GM23338 (cell line): ENCODE measurements at regions not wholly inside any gene's neighbourhood (a gene's known extent, or its start where the extent isn't known, plus 50 kb on each side); places are given as distances from the start of the nearest gene placed in this dataset.

ENCODE experiments used
- ATAC-seq: fragments of 200-7000 bp; cut with Tn5 transposase; 3 replicates; pipeline ENCODE4 v1.9.1; 2020
- DNase-seq: peaks from one replicate; pipeline ENCODE4 v3.0.0-alpha.2; 2015; ENCODE audit warnings: low spot score
- H2AFZ ChIP-seq: fragments of 200-600 bp; sonication (generic); 2 replicates; pipeline ENCODE4 v1.8.0; 2016; ENCODE audit warnings: antibody characterized with exemption, mild to moderate bottlenecking, moderate library complexity
- H3F3A ChIP-seq: fragments of 200-600 bp; sonication (generic); replicated peaks from 2 replicates; pipeline ENCODE4 v1.8.0; 2017; ENCODE audit warnings: antibody characterized with exemption, mixed run types, low read depth
- H3K27ac ChIP-seq: fragments of 200-600 bp; sonication (generic); 2 replicates; pipeline ENCODE4 v1.6.1; 2016; ENCODE audit warnings: low read depth
- H3K27me3 ChIP-seq: fragments of 200-600 bp; sonication (generic); 2 replicates; pipeline ENCODE4 v1.8.0; 2016; ENCODE audit warnings: mild to moderate bottlenecking, mixed run types, moderate library complexity; ENCODE audit not compliant: insufficient read depth
- H3K36me3 ChIP-seq: fragments of 200-600 bp; sonication (generic); 2 replicates; pipeline ENCODE4 v1.8.0; 2016; ENCODE audit warnings: mild to moderate bottlenecking; ENCODE audit not compliant: insufficient read depth
- H3K4me1 ChIP-seq: fragments of 200-600 bp; sonication (generic); 2 replicates; pipeline ENCODE4 v1.8.0; 2016; ENCODE audit warnings: mild to moderate bottlenecking, moderate library complexity; ENCODE audit not compliant: insufficient read depth
- H3K4me2 ChIP-seq: fragments of 200-600 bp; sonication (generic); 2 replicates; pipeline ENCODE4 v1.7.1; 2017; ENCODE audit warnings: mixed run types
- H3K4me3 ChIP-seq: fragments of 200-600 bp; sonication (generic); 2 replicates; pipeline ENCODE4 v1.6.1; 2016; ENCODE audit warnings: mixed run types
- H3K79me2 ChIP-seq: fragments of 200-600 bp; sonication (generic); replicated peaks from 2 replicates; pipeline ENCODE4 v1.8.0; 2017; ENCODE audit warnings: mild to moderate bottlenecking; ENCODE audit not compliant: insufficient read depth
- H3K9me2 ChIP-seq: fragments of 200-600 bp; sonication (generic); 2 replicates; pipeline ENCODE4 v1.8.0; 2017; ENCODE audit not compliant: insufficient read depth
- H4K20me1 ChIP-seq: fragments of 200-600 bp; sonication (generic); replicated peaks from 2 replicates; pipeline ENCODE4 v1.8.0; 2017; ENCODE audit warnings: mild to moderate bottlenecking; ENCODE audit not compliant: insufficient read depth
- H3K27ac Mint-ChIP-seq: 2 replicates; pipeline ENCODE4 v1.8.0; 2020; ENCODE audit warnings: inconsistent platforms, mild to moderate bottlenecking, moderate library complexity, mixed read lengths
- H3K27me3 Mint-ChIP-seq: 3 replicates; pipeline ENCODE4 v1.8.0; 2022; ENCODE audit warnings: low read depth, mild to moderate bottlenecking, moderate library complexity, mixed read lengths, inconsistent platforms; ENCODE audit not compliant: insufficient read depth, poor library complexity
- H3K36me3 Mint-ChIP-seq: 3 replicates; pipeline ENCODE4 v1.8.0; 2021; ENCODE audit warnings: low read depth, mild to moderate bottlenecking, inconsistent platforms, moderate library complexity, mixed read lengths
- H3K4me1 Mint-ChIP-seq: 3 replicates; pipeline ENCODE4 v1.8.0; 2020; ENCODE audit warnings: mild to moderate bottlenecking, inconsistent platforms, mixed read lengths
- H3K4me3 Mint-ChIP-seq: 3 replicates; pipeline ENCODE4 v1.8.0; 2021; ENCODE audit warnings: moderate library complexity, mild to moderate bottlenecking, inconsistent platforms, mixed read lengths
- H3K9me3 Mint-ChIP-seq: 3 replicates; pipeline ENCODE4 v1.8.0; 2020; ENCODE audit warnings: moderate library complexity, mild to moderate bottlenecking, inconsistent platforms, mixed read lengths
- CREB1 ChIP-seq: fragments of 250-450 bp; sonication (Bioruptor Pico); IDR thresholded peaks from 2 replicates; pipeline ENCODE4 v1.5.0; 2020; ENCODE audit warnings: low read depth, mild to moderate bottlenecking, moderate library complexity
- EZH2 ChIP-seq: fragments of 200-600 bp; sonication (generic); IDR thresholded peaks from one replicate; pipeline ENCODE4 v1.8.0; 2017; ENCODE audit warnings: antibody characterized with exemption, mild to moderate bottlenecking, low read depth; ENCODE audit not compliant: unreplicated experiment
- EZH2phosphoT487 ChIP-seq: fragments of 200-600 bp; sonication (generic); IDR thresholded peaks from one replicate; pipeline ENCODE4 v1.8.1; 2018; ENCODE audit warnings: antibody characterized with exemption; ENCODE audit not compliant: unreplicated experiment
- JUNB ChIP-seq: IDR thresholded peaks from one replicate; pipeline ENCODE4 v1.6.1; 2016; ENCODE audit warnings: antibody characterized with exemption; ENCODE audit not compliant: unreplicated experiment
- NANOG ChIP-seq: IDR thresholded peaks from 2 replicates; pipeline ENCODE4 v1.6.1; 2016; ENCODE audit warnings: antibody characterized with exemption, borderline replicate concordance
- POLR2AphosphoS5 ChIP-seq: IDR thresholded peaks from 2 replicates; pipeline ENCODE4 v1.6.1; 2016; ENCODE audit warnings: antibody characterized with exemption, low read depth
- STAT1 ChIP-seq: IDR thresholded peaks from one replicate; pipeline ENCODE4 v1.6.1; 2016; ENCODE audit warnings: antibody characterized with exemption; ENCODE audit not compliant: unreplicated experiment
- ZNF114 ChIP-seq: fragments of 250-450 bp; sonication (Bioruptor Pico); IDR thresholded peaks from 2 replicates; pipeline ENCODE4 v1.5.0; 2020; ENCODE audit warnings: mild to moderate bottlenecking, moderate library complexity
- ZNF331 ChIP-seq: fragments of 250-450 bp; sonication (Bioruptor Pico); IDR thresholded peaks from 2 replicates; pipeline ENCODE4 v1.5.0; 2020; ENCODE audit warnings: low read depth, mild to moderate bottlenecking, moderate library complexity
- TF ChIP-seq, protein P1 (sequence below): IDR thresholded peaks from one replicate; pipeline ENCODE4 v1.6.1; 2018; ENCODE audit warnings: antibody characterized with exemption; ENCODE audit not compliant: unreplicated experiment
- TF ChIP-seq, protein P2 (sequence below): IDR thresholded peaks from 2 replicates; pipeline ENCODE4 v1.6.1; 2016; ENCODE audit warnings: antibody characterized with exemption
- TF ChIP-seq, protein P3 (sequence below), 2 experiments: fragments of 200-600 bp in 1 of 2; sonication (generic) in 1 of 2; conservative IDR thresholded peaks; 2 replicates each; pipeline versions ENCODE4 v1.5.1 to v1.6.1; 2016 to 2017; ENCODE audit warnings: antibody characterized with exemption in 2 of 2, low read depth in 2 of 2, mild to moderate bottlenecking in 2 of 2, moderate library complexity in 1 of 2
- TF ChIP-seq, protein P4 (sequence below): fragments of 250-450 bp; sonication (Bioruptor Pico); IDR thresholded peaks from 2 replicates; pipeline ENCODE4 v1.5.0; 2020; ENCODE audit warnings: mild to moderate bottlenecking, moderate library complexity

DNA sequence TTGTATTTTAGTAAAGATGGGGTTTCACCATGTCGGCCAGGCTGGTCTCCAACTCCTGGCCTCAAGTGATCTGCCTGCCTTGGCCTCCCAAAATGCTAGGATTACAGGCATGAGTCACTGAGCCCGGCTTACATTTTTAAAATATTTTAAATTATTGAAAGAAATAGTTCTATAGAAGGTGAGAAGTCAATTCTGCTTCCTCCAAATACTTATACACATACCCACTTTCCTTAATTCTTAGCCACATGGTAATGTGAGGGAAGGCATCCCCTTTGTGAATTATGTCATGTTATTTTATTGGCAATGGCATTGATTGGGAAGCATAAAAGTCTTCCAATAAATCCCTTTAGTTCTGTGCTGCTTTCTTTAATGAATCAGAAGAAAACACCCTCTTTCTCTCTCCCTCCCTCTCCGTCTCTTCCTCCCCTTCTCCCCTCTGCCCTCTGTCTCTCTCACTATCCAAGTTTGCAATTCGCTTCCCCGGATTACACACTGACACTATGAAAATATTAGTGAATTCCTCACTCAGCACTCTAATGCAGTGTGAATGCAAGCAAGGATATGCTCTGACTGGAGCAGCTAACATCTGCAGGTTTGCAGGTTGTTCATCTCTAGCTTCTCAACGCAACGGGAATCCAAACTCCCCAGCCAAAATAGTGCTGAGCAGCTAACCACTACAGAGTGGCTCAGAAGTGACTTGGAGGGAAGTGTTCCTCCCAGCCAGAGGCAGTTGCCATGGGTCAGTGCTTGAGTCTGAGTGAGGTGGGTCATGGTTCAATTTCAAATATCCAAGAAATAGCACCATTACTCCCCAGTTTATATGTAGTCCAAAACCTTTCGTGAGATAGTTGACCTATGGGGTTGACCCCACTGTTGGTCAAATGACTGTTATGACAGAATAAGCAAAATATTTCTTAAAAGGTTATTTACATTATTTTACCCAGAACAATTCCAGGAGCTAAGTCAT lies 77.8 kb upstream of the CD55 start:
- TF ChIP-seq, protein P1, sequence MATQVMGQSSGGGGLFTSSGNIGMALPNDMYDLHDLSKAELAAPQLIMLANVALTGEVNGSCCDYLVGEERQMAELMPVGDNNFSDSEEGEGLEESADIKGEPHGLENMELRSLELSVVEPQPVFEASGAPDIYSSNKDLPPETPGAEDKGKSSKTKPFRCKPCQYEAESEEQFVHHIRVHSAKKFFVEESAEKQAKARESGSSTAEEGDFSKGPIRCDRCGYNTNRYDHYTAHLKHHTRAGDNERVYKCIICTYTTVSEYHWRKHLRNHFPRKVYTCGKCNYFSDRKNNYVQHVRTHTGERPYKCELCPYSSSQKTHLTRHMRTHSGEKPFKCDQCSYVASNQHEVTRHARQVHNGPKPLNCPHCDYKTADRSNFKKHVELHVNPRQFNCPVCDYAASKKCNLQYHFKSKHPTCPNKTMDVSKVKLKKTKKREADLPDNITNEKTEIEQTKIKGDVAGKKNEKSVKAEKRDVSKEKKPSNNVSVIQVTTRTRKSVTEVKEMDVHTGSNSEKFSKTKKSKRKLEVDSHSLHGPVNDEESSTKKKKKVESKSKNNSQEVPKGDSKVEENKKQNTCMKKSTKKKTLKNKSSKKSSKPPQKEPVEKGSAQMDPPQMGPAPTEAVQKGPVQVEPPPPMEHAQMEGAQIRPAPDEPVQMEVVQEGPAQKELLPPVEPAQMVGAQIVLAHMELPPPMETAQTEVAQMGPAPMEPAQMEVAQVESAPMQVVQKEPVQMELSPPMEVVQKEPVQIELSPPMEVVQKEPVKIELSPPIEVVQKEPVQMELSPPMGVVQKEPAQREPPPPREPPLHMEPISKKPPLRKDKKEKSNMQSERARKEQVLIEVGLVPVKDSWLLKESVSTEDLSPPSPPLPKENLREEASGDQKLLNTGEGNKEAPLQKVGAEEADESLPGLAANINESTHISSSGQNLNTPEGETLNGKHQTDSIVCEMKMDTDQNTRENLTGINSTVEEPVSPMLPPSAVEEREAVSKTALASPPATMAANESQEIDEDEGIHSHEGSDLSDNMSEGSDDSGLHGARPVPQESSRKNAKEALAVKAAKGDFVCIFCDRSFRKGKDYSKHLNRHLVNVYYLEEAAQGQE, result no peak
- TF ChIP-seq, protein P2, sequence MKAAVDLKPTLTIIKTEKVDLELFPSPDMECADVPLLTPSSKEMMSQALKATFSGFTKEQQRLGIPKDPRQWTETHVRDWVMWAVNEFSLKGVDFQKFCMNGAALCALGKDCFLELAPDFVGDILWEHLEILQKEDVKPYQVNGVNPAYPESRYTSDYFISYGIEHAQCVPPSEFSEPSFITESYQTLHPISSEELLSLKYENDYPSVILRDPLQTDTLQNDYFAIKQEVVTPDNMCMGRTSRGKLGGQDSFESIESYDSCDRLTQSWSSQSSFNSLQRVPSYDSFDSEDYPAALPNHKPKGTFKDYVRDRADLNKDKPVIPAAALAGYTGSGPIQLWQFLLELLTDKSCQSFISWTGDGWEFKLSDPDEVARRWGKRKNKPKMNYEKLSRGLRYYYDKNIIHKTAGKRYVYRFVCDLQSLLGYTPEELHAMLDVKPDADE, result no peak
- TF ChIP-seq, protein P3, sequence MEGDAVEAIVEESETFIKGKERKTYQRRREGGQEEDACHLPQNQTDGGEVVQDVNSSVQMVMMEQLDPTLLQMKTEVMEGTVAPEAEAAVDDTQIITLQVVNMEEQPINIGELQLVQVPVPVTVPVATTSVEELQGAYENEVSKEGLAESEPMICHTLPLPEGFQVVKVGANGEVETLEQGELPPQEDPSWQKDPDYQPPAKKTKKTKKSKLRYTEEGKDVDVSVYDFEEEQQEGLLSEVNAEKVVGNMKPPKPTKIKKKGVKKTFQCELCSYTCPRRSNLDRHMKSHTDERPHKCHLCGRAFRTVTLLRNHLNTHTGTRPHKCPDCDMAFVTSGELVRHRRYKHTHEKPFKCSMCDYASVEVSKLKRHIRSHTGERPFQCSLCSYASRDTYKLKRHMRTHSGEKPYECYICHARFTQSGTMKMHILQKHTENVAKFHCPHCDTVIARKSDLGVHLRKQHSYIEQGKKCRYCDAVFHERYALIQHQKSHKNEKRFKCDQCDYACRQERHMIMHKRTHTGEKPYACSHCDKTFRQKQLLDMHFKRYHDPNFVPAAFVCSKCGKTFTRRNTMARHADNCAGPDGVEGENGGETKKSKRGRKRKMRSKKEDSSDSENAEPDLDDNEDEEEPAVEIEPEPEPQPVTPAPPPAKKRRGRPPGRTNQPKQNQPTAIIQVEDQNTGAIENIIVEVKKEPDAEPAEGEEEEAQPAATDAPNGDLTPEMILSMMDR (conservative IDR thresholded peaks at IDR 0.05; ENCODE audit: low read depth in 2 of 2), result no peak
- no peak for TF ChIP-seq STAT1
- TF ChIP-seq CREB1 (CRISPR knock-in tag), result no peak
- no peak for TF ChIP-seq NANOG
- no peak for TF ChIP-seq EZH2
- TF ChIP-seq POLR2AphosphoS5, result no peak
- TF ChIP-seq ZNF331 (CRISPR knock-in tag), result no peak
- TF ChIP-seq, protein P4, sequence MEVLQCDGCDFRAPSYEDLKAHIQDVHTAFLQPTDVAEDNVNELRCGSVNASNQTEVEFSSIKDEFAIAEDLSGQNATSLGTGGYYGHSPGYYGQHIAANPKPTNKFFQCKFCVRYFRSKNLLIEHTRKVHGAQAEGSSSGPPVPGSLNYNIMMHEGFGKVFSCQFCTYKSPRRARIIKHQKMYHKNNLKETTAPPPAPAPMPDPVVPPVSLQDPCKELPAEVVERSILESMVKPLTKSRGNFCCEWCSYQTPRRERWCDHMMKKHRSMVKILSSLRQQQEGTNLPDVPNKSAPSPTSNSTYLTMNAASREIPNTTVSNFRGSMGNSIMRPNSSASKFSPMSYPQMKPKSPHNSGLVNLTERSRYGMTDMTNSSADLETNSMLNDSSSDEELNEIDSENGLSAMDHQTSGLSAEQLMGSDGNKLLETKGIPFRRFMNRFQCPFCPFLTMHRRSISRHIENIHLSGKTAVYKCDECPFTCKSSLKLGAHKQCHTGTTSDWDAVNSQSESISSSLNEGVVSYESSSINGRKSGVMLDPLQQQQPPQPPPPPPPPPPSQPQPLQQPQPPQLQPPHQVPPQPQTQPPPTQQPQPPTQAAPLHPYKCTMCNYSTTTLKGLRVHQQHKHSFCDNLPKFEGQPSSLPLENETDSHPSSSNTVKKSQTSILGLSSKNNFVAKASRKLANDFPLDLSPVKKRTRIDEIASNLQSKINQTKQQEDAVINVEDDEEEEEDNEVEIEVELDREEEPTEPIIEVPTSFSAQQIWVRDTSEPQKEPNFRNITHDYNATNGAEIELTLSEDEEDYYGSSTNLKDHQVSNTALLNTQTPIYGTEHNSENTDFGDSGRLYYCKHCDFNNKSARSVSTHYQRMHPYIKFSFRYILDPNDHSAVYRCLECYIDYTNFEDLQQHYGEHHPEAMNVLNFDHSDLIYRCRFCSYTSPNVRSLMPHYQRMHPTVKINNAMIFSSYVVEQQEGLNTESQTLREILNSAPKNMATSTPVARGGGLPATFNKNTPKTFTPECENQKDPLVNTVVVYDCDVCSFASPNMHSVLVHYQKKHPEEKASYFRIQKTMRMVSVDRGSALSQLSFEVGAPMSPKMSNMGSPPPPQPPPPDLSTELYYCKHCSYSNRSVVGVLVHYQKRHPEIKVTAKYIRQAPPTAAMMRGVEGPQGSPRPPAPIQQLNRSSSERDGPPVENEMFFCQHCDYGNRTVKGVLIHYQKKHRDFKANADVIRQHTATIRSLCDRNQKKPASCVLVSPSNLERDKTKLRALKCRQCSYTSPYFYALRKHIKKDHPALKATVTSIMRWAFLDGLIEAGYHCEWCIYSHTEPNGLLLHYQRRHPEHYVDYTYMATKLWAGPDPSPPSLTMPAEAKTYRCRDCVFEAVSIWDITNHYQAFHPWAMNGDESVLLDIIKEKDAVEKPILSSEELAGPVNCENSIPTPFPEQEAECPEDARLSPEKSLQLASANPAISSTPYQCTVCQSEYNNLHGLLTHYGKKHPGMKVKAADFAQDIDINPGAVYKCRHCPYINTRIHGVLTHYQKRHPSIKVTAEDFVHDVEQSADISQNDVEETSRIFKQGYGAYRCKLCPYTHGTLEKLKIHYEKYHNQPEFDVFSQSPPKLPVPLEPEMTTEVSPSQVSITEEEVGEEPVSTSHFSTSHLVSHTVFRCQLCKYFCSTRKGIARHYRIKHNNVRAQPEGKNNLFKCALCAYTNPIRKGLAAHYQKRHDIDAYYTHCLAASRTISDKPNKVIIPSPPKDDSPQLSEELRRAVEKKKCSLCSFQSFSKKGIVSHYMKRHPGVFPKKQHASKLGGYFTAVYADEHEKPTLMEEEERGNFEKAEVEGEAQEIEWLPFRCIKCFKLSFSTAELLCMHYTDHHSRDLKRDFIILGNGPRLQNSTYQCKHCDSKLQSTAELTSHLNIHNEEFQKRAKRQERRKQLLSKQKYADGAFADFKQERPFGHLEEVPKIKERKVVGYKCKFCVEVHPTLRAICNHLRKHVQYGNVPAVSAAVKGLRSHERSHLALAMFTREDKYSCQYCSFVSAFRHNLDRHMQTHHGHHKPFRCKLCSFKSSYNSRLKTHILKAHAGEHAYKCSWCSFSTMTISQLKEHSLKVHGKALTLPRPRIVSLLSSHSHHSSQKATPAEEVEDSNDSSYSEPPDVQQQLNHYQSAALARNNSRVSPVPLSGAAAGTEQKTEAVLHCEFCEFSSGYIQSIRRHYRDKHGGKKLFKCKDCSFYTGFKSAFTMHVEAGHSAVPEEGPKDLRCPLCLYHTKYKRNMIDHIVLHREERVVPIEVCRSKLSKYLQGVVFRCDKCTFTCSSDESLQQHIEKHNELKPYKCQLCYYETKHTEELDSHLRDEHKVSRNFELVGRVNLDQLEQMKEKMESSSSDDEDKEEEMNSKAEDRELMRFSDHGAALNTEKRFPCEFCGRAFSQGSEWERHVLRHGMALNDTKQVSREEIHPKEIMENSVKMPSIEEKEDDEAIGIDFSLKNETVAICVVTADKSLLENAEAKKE, result no peak
- TF ChIP-seq EZH2phosphoT487, result no peak
- TF ChIP-seq JUNB, result no peak
- TF ChIP-seq ZNF114 (CRISPR knock-in tag), result no peak
- peak overlapping the region; percentile 84 for H2AFZ ChIP-seq

More for the DNA sequence above, 77.8 kb upstream of the CD55 start:
- H3K79me2 ChIP-seq, result no peaks in the 10 kb centered on the region
- no peaks in the 10 kb centered on the region for H3K9me3 Mint-ChIP-seq
- no peaks in the 10 kb centered on the region for H4K20me1 ChIP-seq
- no peak overlapping the region for H3K27ac Mint-ChIP-seq
- DNase-seq, result no peak
- no peak overlapping the region for H3K4me3 ChIP-seq
- no peak overlapping the region for H3K27ac ChIP-seq
- 0 out of 2 replicates have a peak, but pooled peaks cover 4% of the 10 kb centered on the region for H3K4me1 ChIP-seq
- no peak overlapping the region for H3K4me2 ChIP-seq
- no peaks in the 10 kb centered on the region for H3K9me2 ChIP-seq
- H3K36me3 Mint-ChIP-seq, result no peaks in the 10 kb centered on the region
- H3K27me3 Mint-ChIP-seq, result no peaks in the 10 kb centered on the region
- H3K27me3 ChIP-seq, result no peaks in the 10 kb centered on the region
- no peak for ATAC-seq
- H3K36me3 ChIP-seq, result no peaks in the 10 kb centered on the region
- peaks cover 3% of the 10 kb centered on the region for H3K4me1 Mint-ChIP-seq
- no peaks in the 10 kb centered on the region for H3F3A ChIP-seq
- no peak overlapping the region for H3K4me3 Mint-ChIP-seq
